Erythroblast (primary cell): ENCODE measurements at regions not wholly inside any gene's neighbourhood (a gene's known extent, or its start where the extent isn't known, plus 50 kb on each side); places are given as distances from the start of the nearest gene placed in this dataset.

Experiments
- GATA1 ChIP-seq: IDR thresholded peaks from 2 replicates; pipeline ENCODE4 v1.6.1; 2011; ENCODE audit warnings: low read depth, mild to moderate bottlenecking, control low read depth, low read length, moderate library complexity
- POLR2A ChIP-seq: IDR thresholded peaks from 2 replicates; pipeline ENCODE4 v1.6.1; 2011; ENCODE audit warnings: mild to moderate bottlenecking, low read length

DNA sequence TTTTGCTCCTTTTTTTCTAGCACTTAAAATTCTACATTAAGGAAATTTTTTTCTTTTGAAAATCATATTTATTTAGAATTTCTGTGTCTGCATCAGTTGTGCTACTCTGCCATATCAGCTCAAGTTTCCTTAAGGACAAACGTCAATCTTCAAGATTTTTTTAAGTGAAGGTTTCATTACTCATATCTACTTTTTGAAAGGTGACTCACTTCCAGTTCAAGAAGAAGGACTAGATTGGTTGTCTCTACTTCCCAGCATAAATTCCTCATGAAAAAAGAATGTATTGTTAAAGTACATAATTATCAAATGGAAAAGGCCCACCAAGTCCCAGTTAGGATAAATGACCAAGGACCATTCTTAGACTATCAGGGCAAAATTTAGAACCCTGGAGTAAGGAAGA lies 626.5 kb downstream of the DMRTA1 start:
- TF ChIP-seq POLR2A (no peak), GATA1 (no peak)
